NCI-H1417 treated with DMSO at 0.1 percent for 48 hours (cell line): ENCODE measurements at regions not wholly inside any gene's neighbourhood (a gene's known extent, or its start where the extent isn't known, plus 50 kb on each side); places are given as distances from the start of the nearest gene placed in this dataset.
"Not testable (repeated sequence)": the region's sequence is repeated elsewhere in the genome, so short reads cannot be mapped to it uniquely, and the experiment has no call there.

Experiments used
- DNase-seq: peaks from one replicate; lab custom pipeline; 2025; lab: John Stamatoyannopoulos, UW

GRCh38 chr14:86072116-86072894 is 542.4 kb downstream of the FLRT2 start:
- no peak for DNase-seq

GRCh38 chr14:86066651-86067050 is 536.7 kb downstream of the FLRT2 start:
- DNase-seq, result no peak

GRCh38 chr14:86065407-86065806 is 535.5 kb downstream of the FLRT2 start:
- no peak for DNase-seq

GRCh38 chr14:86064595-86064994 is 534.7 kb downstream of the FLRT2 start:
- DNase-seq, result not testable (repeated sequence)

GRCh38 chr14:86057018-86057667 is 527.2 kb downstream of the FLRT2 start:
- DNase-seq, result no peak

- no peak for DNase-seq
Observed at GRCh38 chr14:86055512-86056075, 525.6 kb downstream of the FLRT2 start.

- DNase-seq, result no peak
Observed at GRCh38 chr14:86052868-86053267, 522.9 kb downstream of the FLRT2 start.

- no peak for DNase-seq
Observed at GRCh38 chr14:86050757-86051156, 520.8 kb downstream of the FLRT2 start.

GRCh38 chr14:86050072-86050683 is 520.2 kb downstream of the FLRT2 start:
- no peak for DNase-seq

GRCh38 chr14:86039176-86039575 is 509.2 kb downstream of the FLRT2 start:
- no peak for DNase-seq

- DNase-seq, result no peak
Observed at GRCh38 chr14:86038387-86039042, 508.6 kb downstream of the FLRT2 start.

- no peak for DNase-seq
Observed at GRCh38 chr14:86035882-86036281, 505.9 kb downstream of the FLRT2 start.

GRCh38 chr14:86027990-86028389 is 498.0 kb downstream of the FLRT2 start:
- no peak for DNase-seq

- no peak for DNase-seq
Observed at GRCh38 chr14:86027144-86027543, 497.2 kb downstream of the FLRT2 start.

- no peak for DNase-seq
Observed at GRCh38 chr14:86022031-86022629, 492.2 kb downstream of the FLRT2 start.

GRCh38 chr14:86020841-86021240 is 490.9 kb downstream of the FLRT2 start:
- DNase-seq, result no peak

GRCh38 chr14:86015941-86016340 is 486.0 kb downstream of the FLRT2 start:
- DNase-seq, result no peak

GRCh38 chr14:86015511-86015910 is 485.6 kb downstream of the FLRT2 start:
- DNase-seq, result no peak

- DNase-seq, result no peak
Observed at GRCh38 chr14:86013641-86014040, 483.7 kb downstream of the FLRT2 start.

- no peak for DNase-seq
Observed at GRCh38 chr14:86012461-86012860, 482.5 kb downstream of the FLRT2 start.

- no peak for DNase-seq
Observed at GRCh38 chr14:86003998-86004397, 474.1 kb downstream of the FLRT2 start.

- DNase-seq, result no peak
Observed at GRCh38 chr14:85996551-85996950, 466.6 kb downstream of the FLRT2 start.
